ENCODE measurements at regions not wholly inside any gene's neighbourhood (a gene's known extent, or its start where the extent isn't known, plus 50 kb on each side); places are given as distances from the start of the nearest gene placed in this dataset.

DNA sequence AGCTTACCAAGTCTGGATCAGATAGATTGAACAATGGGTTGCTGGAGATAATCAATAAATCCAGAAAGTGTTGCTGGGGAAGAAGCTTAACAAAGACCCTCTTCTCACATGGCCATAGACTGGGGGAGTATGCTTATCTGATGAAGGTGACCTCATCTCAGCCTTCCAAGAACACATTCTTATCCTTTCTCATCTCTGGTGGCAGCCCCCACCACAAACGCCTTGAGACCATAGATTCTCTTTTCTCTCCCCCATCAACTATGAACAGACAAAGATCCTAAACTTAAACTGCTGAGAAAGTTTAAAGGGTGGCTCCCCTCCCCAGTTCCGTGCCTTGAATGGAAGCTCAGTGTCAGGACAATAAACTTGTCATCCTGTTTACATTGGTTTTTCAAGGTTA is 428.7 kb upstream of the TRIB2 start:
- TF ChIP-seq POLR2A (IDR thresholded peaks at IDR 0.05) = no peak
- TF ChIP-seq, protein P1, sequence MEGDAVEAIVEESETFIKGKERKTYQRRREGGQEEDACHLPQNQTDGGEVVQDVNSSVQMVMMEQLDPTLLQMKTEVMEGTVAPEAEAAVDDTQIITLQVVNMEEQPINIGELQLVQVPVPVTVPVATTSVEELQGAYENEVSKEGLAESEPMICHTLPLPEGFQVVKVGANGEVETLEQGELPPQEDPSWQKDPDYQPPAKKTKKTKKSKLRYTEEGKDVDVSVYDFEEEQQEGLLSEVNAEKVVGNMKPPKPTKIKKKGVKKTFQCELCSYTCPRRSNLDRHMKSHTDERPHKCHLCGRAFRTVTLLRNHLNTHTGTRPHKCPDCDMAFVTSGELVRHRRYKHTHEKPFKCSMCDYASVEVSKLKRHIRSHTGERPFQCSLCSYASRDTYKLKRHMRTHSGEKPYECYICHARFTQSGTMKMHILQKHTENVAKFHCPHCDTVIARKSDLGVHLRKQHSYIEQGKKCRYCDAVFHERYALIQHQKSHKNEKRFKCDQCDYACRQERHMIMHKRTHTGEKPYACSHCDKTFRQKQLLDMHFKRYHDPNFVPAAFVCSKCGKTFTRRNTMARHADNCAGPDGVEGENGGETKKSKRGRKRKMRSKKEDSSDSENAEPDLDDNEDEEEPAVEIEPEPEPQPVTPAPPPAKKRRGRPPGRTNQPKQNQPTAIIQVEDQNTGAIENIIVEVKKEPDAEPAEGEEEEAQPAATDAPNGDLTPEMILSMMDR (IDR thresholded peaks at IDR 0.05) = no peak
